HG03460 (cell line): ENCODE measurements at regions not wholly inside any gene's neighbourhood (a gene's known extent, or its start where the extent isn't known, plus 50 kb on each side); places are given as distances from the start of the nearest gene placed in this dataset.

Source experiments
- ATAC-seq: cut with Tn5 transposase; IDR thresholded peaks from one replicate; pipeline ENCODE4 v1.9.1; 2021; ENCODE audit not compliant: unreplicated experiment

- no peak for ATAC-seq
Observed at GRCh38 chr4:186018261-186018660, 50.7 kb upstream of the TLR3 start.

DNA sequence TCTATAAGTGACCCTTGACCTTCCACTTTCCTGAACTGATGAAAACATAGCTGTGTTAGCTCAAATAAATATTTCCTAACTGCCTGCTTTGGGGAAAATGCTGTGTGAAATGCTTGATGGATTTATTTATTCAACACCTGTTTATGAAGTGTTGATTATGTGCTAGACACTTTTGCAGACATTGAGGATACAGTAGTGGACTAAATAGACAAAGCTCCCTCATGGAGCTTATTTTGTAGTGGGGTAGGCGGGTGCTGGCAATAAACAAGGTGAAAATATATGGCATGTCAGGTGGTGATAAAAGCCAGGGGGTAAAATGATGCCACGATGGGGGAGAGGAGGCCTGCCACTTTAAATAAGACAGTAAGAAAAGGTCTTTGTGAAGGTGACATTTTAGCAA lies 50.2 kb upstream of the TLR3 start:
- ATAC-seq = no peak
